ENCODE measurements at regions not wholly inside any gene's neighbourhood (a gene's known extent, or its start where the extent isn't known, plus 50 kb on each side); places are given as distances from the start of the nearest gene placed in this dataset.

DNA sequence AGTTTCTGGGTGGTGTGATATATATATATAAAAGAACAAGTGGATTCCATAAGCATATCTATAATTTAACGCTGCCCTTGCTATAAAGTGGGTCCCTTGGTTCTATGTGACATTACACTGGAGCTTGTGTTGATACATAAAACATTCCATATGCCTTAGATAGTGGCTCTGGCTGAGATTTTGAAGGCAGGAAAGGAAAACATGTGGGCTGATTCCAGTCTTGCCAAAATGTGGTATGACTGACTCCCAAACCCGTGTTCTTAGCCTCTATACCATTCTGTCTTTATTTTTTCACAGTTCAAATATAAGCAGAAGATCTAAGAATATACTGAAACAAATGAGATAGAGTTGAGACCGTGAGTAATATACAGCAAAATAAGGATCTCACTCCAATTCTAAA lies 522.8 kb upstream of the LRRC4C start:
- TF ChIP-seq, protein P1, sequence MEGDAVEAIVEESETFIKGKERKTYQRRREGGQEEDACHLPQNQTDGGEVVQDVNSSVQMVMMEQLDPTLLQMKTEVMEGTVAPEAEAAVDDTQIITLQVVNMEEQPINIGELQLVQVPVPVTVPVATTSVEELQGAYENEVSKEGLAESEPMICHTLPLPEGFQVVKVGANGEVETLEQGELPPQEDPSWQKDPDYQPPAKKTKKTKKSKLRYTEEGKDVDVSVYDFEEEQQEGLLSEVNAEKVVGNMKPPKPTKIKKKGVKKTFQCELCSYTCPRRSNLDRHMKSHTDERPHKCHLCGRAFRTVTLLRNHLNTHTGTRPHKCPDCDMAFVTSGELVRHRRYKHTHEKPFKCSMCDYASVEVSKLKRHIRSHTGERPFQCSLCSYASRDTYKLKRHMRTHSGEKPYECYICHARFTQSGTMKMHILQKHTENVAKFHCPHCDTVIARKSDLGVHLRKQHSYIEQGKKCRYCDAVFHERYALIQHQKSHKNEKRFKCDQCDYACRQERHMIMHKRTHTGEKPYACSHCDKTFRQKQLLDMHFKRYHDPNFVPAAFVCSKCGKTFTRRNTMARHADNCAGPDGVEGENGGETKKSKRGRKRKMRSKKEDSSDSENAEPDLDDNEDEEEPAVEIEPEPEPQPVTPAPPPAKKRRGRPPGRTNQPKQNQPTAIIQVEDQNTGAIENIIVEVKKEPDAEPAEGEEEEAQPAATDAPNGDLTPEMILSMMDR (IDR thresholded peaks at IDR 0.05), result no peak

DNA sequence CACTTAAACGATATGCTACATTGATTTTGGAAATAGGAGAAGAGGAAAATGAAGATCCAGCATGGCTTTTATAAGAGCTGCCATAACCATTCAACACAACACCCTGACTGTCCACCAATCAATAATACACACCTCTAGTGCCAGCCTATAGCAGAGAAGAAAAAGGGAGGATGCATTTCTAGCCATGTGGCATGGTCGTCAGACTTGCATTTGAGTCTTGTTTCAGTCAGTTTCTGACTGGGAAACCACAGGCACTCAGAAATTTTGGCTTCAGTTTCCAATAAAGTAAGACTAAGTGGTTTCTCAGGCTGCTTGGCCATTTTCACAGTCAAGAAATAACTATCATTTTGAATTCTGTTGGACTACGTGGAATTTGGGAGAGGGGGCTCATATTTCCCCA lies 523.5 kb upstream of the LRRC4C start:
- TF ChIP-seq, protein P1 (IDR thresholded peaks at IDR 0.05), result no peak

- TF ChIP-seq, protein P1 (IDR thresholded peaks at IDR 0.05), result no peak
Observed at GRCh38 chr11:41983475-41983874, 524.0 kb upstream of the LRRC4C start.

DNA sequence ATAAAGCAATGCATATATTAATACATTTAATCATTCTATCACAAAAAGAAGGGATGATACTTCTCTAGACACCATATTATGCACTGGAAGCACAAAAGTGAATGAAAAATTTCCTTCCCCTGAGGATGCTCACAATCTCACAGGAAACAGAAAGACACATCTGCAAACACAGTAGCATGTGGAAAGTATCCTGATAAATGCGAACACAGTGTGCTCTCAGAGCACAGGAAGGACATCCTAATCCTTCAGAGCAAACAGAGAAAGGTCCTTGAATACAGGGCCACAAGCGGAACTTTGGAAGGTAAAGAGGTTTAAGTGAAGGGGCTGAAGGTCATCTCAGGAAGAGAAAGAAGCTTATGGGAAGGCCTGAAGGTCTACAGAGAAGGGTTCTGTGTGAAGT lies 524.6 kb upstream of the LRRC4C start:
- TF ChIP-seq, protein P1 (IDR thresholded peaks at IDR 0.05), result no peak

DNA sequence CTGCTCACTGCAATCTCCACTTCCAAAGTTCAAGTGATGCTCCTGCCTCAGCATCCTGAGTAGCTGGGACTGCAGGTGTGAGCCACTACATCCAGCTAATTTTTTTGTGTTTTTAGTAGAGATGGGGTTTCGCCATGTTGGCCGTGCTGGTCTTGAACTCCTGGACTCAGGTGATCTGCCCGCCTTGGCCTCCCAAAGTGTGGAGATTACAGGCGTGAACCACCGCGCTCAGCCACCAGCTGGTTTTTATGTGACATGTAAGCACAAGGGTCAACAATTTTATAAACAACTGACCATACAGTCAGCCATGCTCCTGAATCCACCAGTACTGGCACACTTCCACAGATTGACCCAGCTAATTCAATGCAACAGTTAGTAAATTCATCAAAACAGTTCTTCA lies 526.3 kb upstream of the LRRC4C start:
- TF ChIP-seq, protein P1 (IDR thresholded peaks at IDR 0.05), result no peak

GRCh38 chr11:41988951-41989572 lies 529.6 kb upstream of the LRRC4C start:
- TF ChIP-seq, protein P1 (IDR thresholded peaks at IDR 0.05), result no peak

- TF ChIP-seq, protein P1 (IDR thresholded peaks at IDR 0.05), result no peak
Observed at GRCh38 chr11:41989823-41990380, 530.5 kb upstream of the LRRC4C start.

DNA sequence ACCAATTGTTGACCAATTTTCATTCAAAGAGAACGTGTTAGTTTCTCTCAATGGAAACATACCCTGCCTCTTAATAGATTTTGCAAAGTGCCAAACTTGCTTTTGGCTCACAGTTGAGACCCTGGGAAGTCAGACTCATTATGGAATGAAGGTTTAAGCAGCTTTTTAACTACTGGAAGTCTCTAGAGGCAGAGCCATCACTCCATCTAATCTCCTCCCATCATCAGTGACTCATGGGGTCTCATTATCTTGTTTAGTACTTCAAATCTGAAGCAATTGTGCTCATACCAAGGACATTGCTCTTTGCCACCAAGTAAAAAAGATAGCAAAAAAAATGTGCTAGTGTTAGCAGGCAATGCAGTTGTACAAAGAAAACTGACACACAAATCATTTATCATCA lies 537.1 kb upstream of the LRRC4C start:
- TF ChIP-seq, protein P1 (IDR thresholded peaks at IDR 0.05), result no peak

Measured in LNCAP (cell line).